ENCODE measurements at regions not wholly inside any gene's neighbourhood (a gene's known extent, or its start where the extent isn't known, plus 50 kb on each side); places are given as distances from the start of the nearest gene placed in this dataset.

DNA sequence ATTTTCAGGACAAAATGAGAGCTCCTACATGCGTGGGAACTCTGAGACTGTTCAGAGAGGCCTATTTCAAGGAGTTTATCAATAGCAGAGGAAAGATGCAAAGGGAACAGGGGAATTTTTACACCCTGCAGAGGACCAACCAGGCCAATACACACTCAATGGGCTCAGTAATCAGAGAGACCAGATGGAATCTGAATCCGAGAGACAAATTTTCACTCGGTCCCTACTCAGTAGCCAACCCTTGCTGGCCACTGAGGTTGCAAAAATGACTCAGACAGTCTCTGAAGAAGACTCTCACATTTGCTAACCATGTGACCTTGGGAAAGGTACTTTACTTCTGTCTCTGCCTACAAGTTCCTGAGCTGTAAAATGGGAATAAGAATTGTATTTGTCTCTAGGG lies 479.4 kb downstream of the CDK5RAP2 start:
- TF ChIP-seq, protein P1, sequence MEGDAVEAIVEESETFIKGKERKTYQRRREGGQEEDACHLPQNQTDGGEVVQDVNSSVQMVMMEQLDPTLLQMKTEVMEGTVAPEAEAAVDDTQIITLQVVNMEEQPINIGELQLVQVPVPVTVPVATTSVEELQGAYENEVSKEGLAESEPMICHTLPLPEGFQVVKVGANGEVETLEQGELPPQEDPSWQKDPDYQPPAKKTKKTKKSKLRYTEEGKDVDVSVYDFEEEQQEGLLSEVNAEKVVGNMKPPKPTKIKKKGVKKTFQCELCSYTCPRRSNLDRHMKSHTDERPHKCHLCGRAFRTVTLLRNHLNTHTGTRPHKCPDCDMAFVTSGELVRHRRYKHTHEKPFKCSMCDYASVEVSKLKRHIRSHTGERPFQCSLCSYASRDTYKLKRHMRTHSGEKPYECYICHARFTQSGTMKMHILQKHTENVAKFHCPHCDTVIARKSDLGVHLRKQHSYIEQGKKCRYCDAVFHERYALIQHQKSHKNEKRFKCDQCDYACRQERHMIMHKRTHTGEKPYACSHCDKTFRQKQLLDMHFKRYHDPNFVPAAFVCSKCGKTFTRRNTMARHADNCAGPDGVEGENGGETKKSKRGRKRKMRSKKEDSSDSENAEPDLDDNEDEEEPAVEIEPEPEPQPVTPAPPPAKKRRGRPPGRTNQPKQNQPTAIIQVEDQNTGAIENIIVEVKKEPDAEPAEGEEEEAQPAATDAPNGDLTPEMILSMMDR (IDR thresholded peaks at IDR 0.05; ENCODE audit: low read length), result no peak
- no peak for TF ChIP-seq EZH2 (IDR thresholded peaks at IDR 0.05; ENCODE audit: borderline replicate concordance, low read length)

All from OCI-LY1 (cell line).